ENCODE measurements at regions not wholly inside any gene's neighbourhood (a gene's known extent, or its start where the extent isn't known, plus 50 kb on each side); places are given as distances from the start of the nearest gene placed in this dataset.

DNA sequence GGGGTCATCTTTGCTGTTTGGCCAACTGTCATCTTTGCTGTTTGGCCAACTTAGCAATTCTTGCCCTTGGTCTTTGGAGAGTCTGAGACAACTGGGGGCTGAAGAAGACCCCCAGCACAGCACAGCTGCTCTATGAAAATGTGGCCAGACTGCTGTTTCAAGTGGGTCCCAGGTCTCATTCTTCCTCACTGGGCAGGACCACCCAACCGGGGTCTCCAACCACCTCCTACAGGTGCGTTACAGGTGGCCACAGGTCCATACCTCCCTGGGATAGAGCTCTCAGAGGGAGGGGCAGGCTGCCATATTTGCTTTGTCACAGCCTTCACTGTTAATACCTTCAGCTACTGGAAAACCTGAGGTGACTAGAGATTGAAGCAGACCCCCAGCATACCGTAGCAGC lies 82.1 kb upstream of the TCEAL2 start:
- DNase-seq (ENCODE audit: low read depth, low spot score) (no peak), FAIRE-seq (no peak)
- H3K9me3 ChIP-seq (replicated peaks; ENCODE audit: control insufficient read depth, insufficient read depth, low read length): no peaks in the 10 kb centered on the region
- CTCF ChIA-PET: no interaction called here
- no peak overlapping the region for H3K27ac ChIP-seq (ENCODE audit: insufficient read depth, low read depth, low read length)
- H3K27me3 ChIP-seq (ENCODE audit: control insufficient read depth in 2 of 2, insufficient read depth in 2 of 2, low read length in 2 of 2): no peaks in the 10 kb centered on the region
- intact Hi-C loops (cut with micrococcal nuclease) (no loop called here), dilution Hi-C loops (cut with MboI; ENCODE audit: extremely low pct_ligation_motif_present, low sequenced_read_pairs) (no loop called here)
- H3K4me1 ChIP-seq (ENCODE audit: control insufficient read depth, extremely low read depth, insufficient read depth, low read length): no peaks in the 10 kb centered on the region
- no peaks in the 10 kb centered on the region for H3K36me3 ChIP-seq (ENCODE audit: control insufficient read depth in 2 of 2, extremely low read depth in 1 of 2, insufficient read depth in 2 of 2, low read length in 2 of 2)
- no peaks in the 10 kb centered on the region for H3K79me2 ChIP-seq (ENCODE audit: control insufficient read depth, insufficient read depth, low read length)
- POLR2A ChIA-PET: no interaction called here
- no peaks in the 10 kb centered on the region for H4K20me1 ChIP-seq (replicated peaks; ENCODE audit: control insufficient read depth, extremely low read depth, insufficient read depth, low read length)
- H3K9ac ChIP-seq (replicated peaks; ENCODE audit: extremely low read depth, insufficient read depth, low read length): no peak overlapping the region
- no peak overlapping the region for H3K4me3 ChIP-seq (replicated peaks in 1 of 3; ENCODE audit: insufficient read depth in 1 of 3, low read depth in 1 of 3, low read length in 3 of 3)
- BruUV-seq (replicated peaks): no TSS peak
- H3K9me1 ChIP-seq (replicated peaks; ENCODE audit: control insufficient read depth, extremely low read depth, insufficient read depth, low read length): no peaks in the 10 kb centered on the region
- no peak overlapping the region for H2AFZ ChIP-seq (ENCODE audit: low read depth, low read length)
- H3K4me2 ChIP-seq (ENCODE audit: insufficient read depth, low read length): no peak overlapping the region
- no peak for TF ChIP-seq GATA2 (IDR thresholded peaks at IDR 0.05; ENCODE audit: insufficient read depth, insufficient read length, low read depth, low read length)
- no peak for TF ChIP-seq MYC (IDR thresholded peaks at IDR 0.05; ENCODE audit: low read depth, low read length)
- no peak for TF ChIP-seq JUN (IDR thresholded peaks at IDR 0.05; ENCODE audit: borderline replicate concordance, insufficient read depth, insufficient read length, low read depth)
- TF ChIP-seq POLR2AphosphoS5 (IDR thresholded peaks at IDR 0.05; ENCODE audit: insufficient read depth, low read depth, low read length): no peak
- TF ChIP-seq EZH2 (IDR thresholded peaks at IDR 0.05; ENCODE audit: borderline replicate concordance, low read depth, low read length, severe bottlenecking): no peak
- TF ChIP-seq, protein P1, sequence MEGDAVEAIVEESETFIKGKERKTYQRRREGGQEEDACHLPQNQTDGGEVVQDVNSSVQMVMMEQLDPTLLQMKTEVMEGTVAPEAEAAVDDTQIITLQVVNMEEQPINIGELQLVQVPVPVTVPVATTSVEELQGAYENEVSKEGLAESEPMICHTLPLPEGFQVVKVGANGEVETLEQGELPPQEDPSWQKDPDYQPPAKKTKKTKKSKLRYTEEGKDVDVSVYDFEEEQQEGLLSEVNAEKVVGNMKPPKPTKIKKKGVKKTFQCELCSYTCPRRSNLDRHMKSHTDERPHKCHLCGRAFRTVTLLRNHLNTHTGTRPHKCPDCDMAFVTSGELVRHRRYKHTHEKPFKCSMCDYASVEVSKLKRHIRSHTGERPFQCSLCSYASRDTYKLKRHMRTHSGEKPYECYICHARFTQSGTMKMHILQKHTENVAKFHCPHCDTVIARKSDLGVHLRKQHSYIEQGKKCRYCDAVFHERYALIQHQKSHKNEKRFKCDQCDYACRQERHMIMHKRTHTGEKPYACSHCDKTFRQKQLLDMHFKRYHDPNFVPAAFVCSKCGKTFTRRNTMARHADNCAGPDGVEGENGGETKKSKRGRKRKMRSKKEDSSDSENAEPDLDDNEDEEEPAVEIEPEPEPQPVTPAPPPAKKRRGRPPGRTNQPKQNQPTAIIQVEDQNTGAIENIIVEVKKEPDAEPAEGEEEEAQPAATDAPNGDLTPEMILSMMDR (IDR thresholded peaks at IDR 0.05; ENCODE audit: extremely low read depth in 1 of 2, insufficient read depth in 1 of 2, low read depth in 1 of 2, low read length in 2 of 2): no peak
- TF ChIP-seq, protein P2, sequence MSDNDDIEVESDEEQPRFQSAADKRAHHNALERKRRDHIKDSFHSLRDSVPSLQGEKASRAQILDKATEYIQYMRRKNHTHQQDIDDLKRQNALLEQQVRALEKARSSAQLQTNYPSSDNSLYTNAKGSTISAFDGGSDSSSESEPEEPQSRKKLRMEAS (IDR thresholded peaks at IDR 0.05; ENCODE audit: insufficient read depth, insufficient read length): no peak
- TF ChIP-seq FOS (IDR thresholded peaks at IDR 0.05; ENCODE audit: borderline replicate concordance, insufficient read depth, low read length): no peak
- no peak for TF ChIP-seq POLR2A (IDR thresholded peaks at IDR 0.05; ENCODE audit: low read depth, low read length)

Measured in endothelial cell of umbilical vein (primary cell).